ENCODE measurements at regions not wholly inside any gene's neighbourhood (a gene's known extent, or its start where the extent isn't known, plus 50 kb on each side); places are given as distances from the start of the nearest gene placed in this dataset.

DNA sequence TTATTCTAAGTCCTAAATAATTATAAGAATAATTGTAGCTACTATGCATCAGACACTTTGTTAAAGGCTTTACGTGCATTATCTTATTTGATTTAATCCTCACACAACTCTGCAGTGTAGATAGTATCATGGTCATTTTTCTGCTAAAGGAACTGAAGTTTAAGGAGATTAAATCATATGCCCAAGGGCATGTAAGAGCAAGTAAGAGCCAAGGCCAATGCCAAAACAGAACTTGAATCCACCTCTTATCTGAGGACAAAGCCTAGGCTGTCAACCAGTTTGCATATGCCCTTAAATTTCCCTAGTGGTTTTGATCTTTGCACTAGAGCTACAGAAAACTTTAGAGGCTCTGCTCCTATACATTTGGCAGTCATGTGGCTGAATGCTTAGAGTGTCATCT, 65.6 kb upstream of the OR5AK2 start:
- TF ChIP-seq, protein P1, sequence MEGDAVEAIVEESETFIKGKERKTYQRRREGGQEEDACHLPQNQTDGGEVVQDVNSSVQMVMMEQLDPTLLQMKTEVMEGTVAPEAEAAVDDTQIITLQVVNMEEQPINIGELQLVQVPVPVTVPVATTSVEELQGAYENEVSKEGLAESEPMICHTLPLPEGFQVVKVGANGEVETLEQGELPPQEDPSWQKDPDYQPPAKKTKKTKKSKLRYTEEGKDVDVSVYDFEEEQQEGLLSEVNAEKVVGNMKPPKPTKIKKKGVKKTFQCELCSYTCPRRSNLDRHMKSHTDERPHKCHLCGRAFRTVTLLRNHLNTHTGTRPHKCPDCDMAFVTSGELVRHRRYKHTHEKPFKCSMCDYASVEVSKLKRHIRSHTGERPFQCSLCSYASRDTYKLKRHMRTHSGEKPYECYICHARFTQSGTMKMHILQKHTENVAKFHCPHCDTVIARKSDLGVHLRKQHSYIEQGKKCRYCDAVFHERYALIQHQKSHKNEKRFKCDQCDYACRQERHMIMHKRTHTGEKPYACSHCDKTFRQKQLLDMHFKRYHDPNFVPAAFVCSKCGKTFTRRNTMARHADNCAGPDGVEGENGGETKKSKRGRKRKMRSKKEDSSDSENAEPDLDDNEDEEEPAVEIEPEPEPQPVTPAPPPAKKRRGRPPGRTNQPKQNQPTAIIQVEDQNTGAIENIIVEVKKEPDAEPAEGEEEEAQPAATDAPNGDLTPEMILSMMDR (IDR thresholded peaks at IDR 0.05; ENCODE audit: poor library complexity): no peak
- TF ChIP-seq EZH2 (IDR thresholded peaks at IDR 0.05; ENCODE audit: borderline replicate concordance): no peak
- TF ChIP-seq EZH2phosphoT487 (IDR thresholded peaks at IDR 0.05; ENCODE audit: low read depth, severe bottlenecking, unreplicated experiment): no peak

All from hepatocyte (in vitro differentiated cells).